H1 (cell line): ENCODE measurements at regions not wholly inside any gene's neighbourhood (a gene's known extent, or its start where the extent isn't known, plus 50 kb on each side); places are given as distances from the start of the nearest gene placed in this dataset.

ENCODE experiments used
- CTCF ChIA-PET: fragments of 300-600 bp; sonication (Branson Sonifier 250); formaldehyde crosslinking; loops from one replicate; lab custom pipeline; 2021; ENCODE audit not compliant: partially characterized antibody; lab: Charles Lee
- POLR2A ChIA-PET: fragments of 300-600 bp; sonication (Branson Sonifier 250); formaldehyde crosslinking; loops from one replicate; lab custom pipeline; 2021; ENCODE audit warnings: inconsistent platforms; ENCODE audit not compliant: partially characterized antibody; lab: Charles Lee
- DNase-seq, 2 experiments: peaks; one replicate each; pipeline versions ENCODE4 v3.0.0 to v3.0.0-alpha.2; 2010 to 2022; ENCODE audit warnings: low spot score in 2 of 2, low read depth in 1 of 2, mixed read lengths in 1 of 2
- FAIRE-seq: peaks from 2 replicates; lab custom pipeline; 2011; peaks lifted over from hg19 to GRCh38; lab: Jason Lieb, UNC
- H2AFZ ChIP-seq: 2 replicates; pipeline ENCODE4 v1.8.1; 2012; ENCODE audit warnings: low read length, inconsistent platforms
- H2AK5ac ChIP-seq: 2 replicates; pipeline ENCODE4 v1.6.1; 2013; ENCODE audit warnings: low read depth, low read length
- H2BK120ac ChIP-seq: replicated peaks from 2 replicates; pipeline ENCODE3; 2013; ENCODE audit warnings: low read depth, low read length, inconsistent platforms
- H2BK12ac ChIP-seq: 2 replicates; pipeline ENCODE4 v1.6.1; 2013; ENCODE audit warnings: low read depth, low read length
- H2BK15ac ChIP-seq: 2 replicates; pipeline ENCODE4 v1.6.1; 2013; ENCODE audit warnings: low read length
- H2BK20ac ChIP-seq: 2 replicates; pipeline ENCODE4 v1.6.1; 2013; ENCODE audit warnings: low read length
- H2BK5ac ChIP-seq: 2 replicates; pipeline ENCODE4 v1.6.1; 2013; ENCODE audit warnings: low read depth, low read length
- H3K14ac ChIP-seq: 2 replicates; pipeline ENCODE4 v1.6.1; 2013; ENCODE audit warnings: inconsistent platforms; ENCODE audit not compliant: insufficient read length
- H3K18ac ChIP-seq: 2 replicates; pipeline ENCODE4 v1.6.1; 2013; ENCODE audit warnings: low read length; ENCODE audit errors: extremely low read depth
- H3K23ac ChIP-seq: 2 replicates; pipeline ENCODE4 v1.6.1; 2013; ENCODE audit warnings: inconsistent platforms; ENCODE audit not compliant: insufficient read length
- H3K23me2 ChIP-seq: 2 replicates; pipeline ENCODE4 v1.6.1; 2013; ENCODE audit warnings: low read depth, low read length
- H3K27ac ChIP-seq: 2 replicates; pipeline ENCODE4 v1.6.1; 2011; ENCODE audit warnings: low read depth, low read length, inconsistent platforms
- H3K27me3 ChIP-seq, 4 experiments: replicated peaks in 1 of 4; 1 replicate in 1 of 4; 2 replicates in 3 of 4; pipeline versions ENCODE4 v1.6.1 to v1.8.1; 2011 to 2013; ENCODE audit warnings: low read length in 3 of 4, mild to moderate bottlenecking in 3 of 4, inconsistent platforms in 2 of 4, mixed read lengths in 2 of 4, moderate library complexity in 1 of 4; ENCODE audit not compliant: control insufficient read depth in 3 of 4, insufficient read depth in 3 of 4; ENCODE audit errors: extremely low read depth in 1 of 4
- H3K36me3 ChIP-seq, 4 experiments: 2 replicates each; pipeline versions ENCODE4 v1.6.1 to v1.8.1; 2011 to 2013; ENCODE audit warnings: mild to moderate bottlenecking in 4 of 4, low read length in 3 of 4, moderate library complexity in 2 of 4, control low read depth in 1 of 4, inconsistent platforms in 1 of 4; ENCODE audit not compliant: insufficient read depth in 4 of 4, control insufficient read depth in 2 of 4
- H3K4ac ChIP-seq: replicated peaks from 2 replicates; pipeline ENCODE3; 2013; ENCODE audit warnings: low read length, low read depth, mixed read lengths, inconsistent platforms; ENCODE audit not compliant: insufficient read length
- H3K4me1 ChIP-seq, 4 experiments: replicated peaks in 1 of 4; 1 replicate in 1 of 4; 2 replicates in 3 of 4; pipeline versions ENCODE4 v1.6.1 to v1.8.1; 2011 to 2013; ENCODE audit warnings: low read length in 3 of 4, inconsistent platforms in 2 of 4, mixed read lengths in 1 of 4; ENCODE audit not compliant: insufficient read depth in 4 of 4, control insufficient read depth in 3 of 4
- H3K4me2 ChIP-seq, 2 experiments: 2 replicates each; pipeline versions ENCODE4 v1.6.1 to v1.8.1; 2011 to 2013; ENCODE audit warnings: low read depth in 2 of 2, low read length in 2 of 2, control low read depth in 1 of 2, inconsistent platforms in 1 of 2, mild to moderate bottlenecking in 1 of 2; ENCODE audit not compliant: insufficient read depth in 1 of 2
- H3K4me3 ChIP-seq, 4 experiments: fragments of 200-600, 300-600 bp in 1 of 4; sonication (generic), shearing (Covaris generic), sonication (Bioruptor Twin) in 1 of 4; 2 replicates each; pipeline versions ENCODE4 v1.5.1 to v1.8.1; 2011 to 2016; ENCODE audit warnings: low read length in 4 of 4, low read depth in 3 of 4, control low read depth in 2 of 4, inconsistent platforms in 2 of 4, mild to moderate bottlenecking in 2 of 4, mixed read lengths in 1 of 4, moderate library complexity in 1 of 4; ENCODE audit not compliant: insufficient read depth in 2 of 4; ENCODE audit errors: extremely low read depth in 1 of 4
- H3K56ac ChIP-seq: replicated peaks from 2 replicates; pipeline ENCODE3; 2013; ENCODE audit warnings: low read depth, mild to moderate bottlenecking, mixed read lengths, low read length, inconsistent platforms; ENCODE audit not compliant: insufficient read length
- H3K79me1 ChIP-seq: 2 replicates; pipeline ENCODE4 v1.6.1; 2013; ENCODE audit warnings: low read depth, low read length, control low read depth
- H3K79me2 ChIP-seq, 2 experiments: 2 replicates each; pipeline versions ENCODE4 v1.6.1 to v1.8.1; 2012 to 2013; ENCODE audit warnings: low read length in 2 of 2, mild to moderate bottlenecking in 2 of 2, inconsistent platforms in 1 of 2; ENCODE audit not compliant: insufficient read depth in 2 of 2, control insufficient read depth in 1 of 2
- H3K9ac ChIP-seq, 4 experiments: replicated peaks in 1 of 4; 1 replicate in 1 of 4; 2 replicates in 3 of 4; pipeline versions ENCODE4 v1.6.1 to v1.8.1; 2011 to 2013; ENCODE audit warnings: low read depth in 3 of 4, low read length in 3 of 4, control low read depth in 2 of 4, mild to moderate bottlenecking in 2 of 4, moderate library complexity in 2 of 4, inconsistent platforms in 1 of 4; ENCODE audit errors: extremely low read depth in 1 of 4
- H3K9me3 ChIP-seq, 2 experiments: 2 replicates each; pipeline versions ENCODE4 v1.6.1 to v1.8.1; 2012 to 2013; ENCODE audit warnings: mild to moderate bottlenecking in 2 of 2, moderate library complexity in 2 of 2, control low read depth in 1 of 2, inconsistent platforms in 1 of 2, low read depth in 1 of 2, low read length in 1 of 2, mixed read lengths in 1 of 2; ENCODE audit not compliant: insufficient read depth in 2 of 2
- H4K20me1 ChIP-seq, 2 experiments: replicated peaks in 1 of 2; 2 replicates each; pipeline versions ENCODE3 to v1.8.1; 2011 to 2013; ENCODE audit warnings: inconsistent platforms in 2 of 2, low read length in 2 of 2, mild to moderate bottlenecking in 1 of 2; ENCODE audit not compliant: insufficient read depth in 2 of 2, control insufficient read depth in 1 of 2
- H4K5ac ChIP-seq: 2 replicates; pipeline ENCODE4 v1.6.1; 2013; ENCODE audit warnings: low read length, low read depth, mixed read lengths, inconsistent platforms; ENCODE audit not compliant: insufficient read length
- H4K8ac ChIP-seq: 2 replicates; pipeline ENCODE4 v1.8.0; 2013; ENCODE audit warnings: mild to moderate bottlenecking, moderate library complexity, low read length, inconsistent platforms; ENCODE audit not compliant: insufficient read depth; ENCODE audit errors: extremely low read depth
- H4K91ac ChIP-seq: replicated peaks from 2 replicates; pipeline ENCODE3; 2013; ENCODE audit warnings: low read length, mixed read lengths, inconsistent platforms; ENCODE audit not compliant: insufficient read length
- BRCA1 ChIP-seq: IDR thresholded peaks from 2 replicates; pipeline ENCODE4 v1.6.1; 2012; ENCODE audit warnings: low read depth, low read length, improper control_type of control experiment
- CEBPB ChIP-seq: IDR thresholded peaks from 2 replicates; pipeline ENCODE4 v1.6.1; 2012; ENCODE audit warnings: low read depth, low read length
- CHD1 ChIP-seq: IDR thresholded peaks from 2 replicates; pipeline ENCODE4 v1.6.1; 2012; ENCODE audit warnings: low read depth, low read length, improper control_type of control experiment
- FOSL1 ChIP-seq: IDR thresholded peaks from 2 replicates; pipeline ENCODE4 v1.6.1; 2011; ENCODE audit warnings: mild to moderate bottlenecking, low read depth, low read length, moderate library complexity; ENCODE audit not compliant: insufficient read depth
- GABPA ChIP-seq: IDR thresholded peaks from 2 replicates; pipeline ENCODE4 v1.6.1; 2011; ENCODE audit warnings: mild to moderate bottlenecking, low read length, moderate library complexity, borderline replicate concordance; ENCODE audit not compliant: insufficient read depth
- HDAC2 ChIP-seq, 2 experiments: fragments of 300-600 bp in 1 of 2; sonication (generic) in 1 of 2; IDR thresholded peaks; 2 replicates each; pipeline ENCODE4 v1.6.1; 2011 to 2012; ENCODE audit warnings: low read depth in 2 of 2, low read length in 2 of 2, mild to moderate bottlenecking in 2 of 2, moderate library complexity in 2 of 2, borderline replicate concordance in 1 of 2, inconsistent platforms in 1 of 2
- HDAC6 ChIP-seq: IDR thresholded peaks from one replicate; pipeline ENCODE4 v1.7.1; 2012; ENCODE audit warnings: low read depth, mild to moderate bottlenecking, inconsistent platforms, low read length, moderate library complexity
- MAFK ChIP-seq: IDR thresholded peaks from 2 replicates; pipeline ENCODE4 v1.6.1; 2012; ENCODE audit warnings: low read depth, mild to moderate bottlenecking, improper control_type of control experiment, low read length
- NRF1 ChIP-seq: IDR thresholded peaks from 2 replicates; pipeline ENCODE4 v1.6.1; 2011; ENCODE audit warnings: mild to moderate bottlenecking, low read depth, low read length, improper control_type of control experiment
- POLR2AphosphoS5 ChIP-seq: IDR thresholded peaks from 2 replicates; pipeline ENCODE4 v1.6.1; 2011; ENCODE audit warnings: low read depth, low read length
- RBBP5 ChIP-seq: IDR thresholded peaks from 2 replicates; pipeline ENCODE4 v1.7.1; 2012; ENCODE audit warnings: low read depth, mild to moderate bottlenecking, inconsistent platforms, low read length, moderate library complexity, borderline replicate concordance
- SIN3A ChIP-seq, 2 experiments: IDR thresholded peaks in 1 of 2; conservative IDR thresholded peaks in 1 of 2; 2 replicates each; pipeline ENCODE4 v1.6.1; 2011 to 2012; ENCODE audit warnings: low read length in 2 of 2, improper control_type of control experiment in 1 of 2, low read depth in 1 of 2, mild to moderate bottlenecking in 1 of 2
- USF2 ChIP-seq: IDR thresholded peaks from 2 replicates; pipeline ENCODE4 v1.6.1; 2011; ENCODE audit warnings: low read length, improper control_type of control experiment
- WGBS, 2 experiments: shearing (Covaris generic) in 1 of 2; methylation state at CpG; one replicate each; pipeline versions ENCODE4 v1.1.6 to v1.1.7; 2013 to 2015; ENCODE audit warnings: low lambda C conversion rate in 2 of 2, mixed read lengths in 2 of 2, inconsistent platforms in 1 of 2, low coverage in 1 of 2, missing lambda C conversion rate in 1 of 2; ENCODE audit not compliant: insufficient replicate concordance in 2 of 2, insufficient coverage in 1 of 2, insufficient read length in 1 of 2; ENCODE audit errors: extremely low coverage in 1 of 2, missing lambda C conversion rate in 1 of 2; 5-methylcytosine and 5-hydroxymethylcytosine counted together

GRCh38 chr13:25044071-25044470 lies 51.9 kb upstream of the PABPC3 start:
- H2BK120ac ChIP-seq = no peak overlapping the region
- no peak overlapping the region for H2BK12ac ChIP-seq
- H4K8ac ChIP-seq = no peak overlapping the region
- DNase-seq (no peak), FAIRE-seq (no peak)
- no peak overlapping the region for H2BK20ac ChIP-seq
- H4K5ac ChIP-seq = no peak overlapping the region
- no peaks in the 10 kb centered on the region for H4K20me1 ChIP-seq
- no peak overlapping the region for H2BK15ac ChIP-seq
- H3K4me1 ChIP-seq = peaks cover 0 to 2% (median 0%) of the 10 kb centered on the region in 4 experiments; a peak in 3 of 7 replicates
- H4K91ac ChIP-seq = no peak overlapping the region
- no peak overlapping the region for H3K27ac ChIP-seq
- no peak overlapping the region for H3K4ac ChIP-seq
- H3K9ac ChIP-seq = no peak overlapping the region
- no peak overlapping the region for H3K23ac ChIP-seq
- H3K14ac ChIP-seq = no peak overlapping the region
- peaks cover 6% of the 10 kb centered on the region; the same call in 1 of the 2 replicates for H3K23me2 ChIP-seq
- H3K36me3 ChIP-seq = no peaks in the 10 kb centered on the region
- no peaks in the 10 kb centered on the region for H3K79me1 ChIP-seq
- POLR2A ChIA-PET = no interaction called here
- no peak overlapping the region for H2BK5ac ChIP-seq
- peaks cover 0 to 16% (median 10%) of the 10 kb centered on the region in 4 experiments; a peak in 4 of 7 replicates for H3K27me3 ChIP-seq
- no peak overlapping the region for H3K4me3 ChIP-seq
- 86% methylated on average over 6 of the region's 6 CpGs; no CpG with 5 or more reads in 1 of the 2 experiments for WGBS, 2 experiments
- no peak overlapping the region for H3K18ac ChIP-seq
- H3K79me2 ChIP-seq = no peaks in the 10 kb centered on the region
- no peak overlapping the region for H3K56ac ChIP-seq
- no peak overlapping the region for H2AFZ ChIP-seq
- CTCF ChIA-PET = interaction anchor here (1.0 to 1.8 kb wide), 3 partner anchors 9 to 17 kb away, joined by 3 read pairs; no protein-coding TSS in a partner anchor
- no peak overlapping the region for H2AK5ac ChIP-seq
- H3K4me2 ChIP-seq = no peak overlapping the region
- H3K9me3 ChIP-seq = no peaks in the 10 kb centered on the region
- TF ChIP-seq CHD1 (no peak), HDAC2 (IDR thresholded peaks at IDR 0.05; ENCODE audit: borderline replicate concordance in 1 of 2, low read depth in 2 of 2, low read length in 2 of 2) (no peak), GABPA (no peak), FOSL1 (no peak), RBBP5 (no peak), NRF1 (no peak), MAFK (no peak), USF2 (no peak), SIN3A (conservative IDR thresholded peaks at IDR 0.05 in 1 of 2, IDR thresholded peaks at IDR 0.05 in 1 of 2; ENCODE audit: low read depth in 1 of 2, low read length in 2 of 2) (no peak), POLR2AphosphoS5 (no peak), HDAC6 (no peak), CEBPB (no peak), BRCA1 (no peak)
